ENCODE measurements at regions not wholly inside any gene's neighbourhood (a gene's known extent, or its start where the extent isn't known, plus 50 kb on each side); places are given as distances from the start of the nearest gene placed in this dataset.
"Not testable (repeated sequence)": the region's sequence is repeated elsewhere in the genome, so short reads cannot be mapped to it uniquely, and the experiment has no call there.

GRCh38 chr11:67768001-67768730 lies 93.7 kb upstream of the ALDH3B2 start:
- DNase-seq: not testable (repeated sequence)

- not testable (repeated sequence) for DNase-seq
Measured at GRCh38 chr11:67761211-67761610, 86.8 kb upstream of the ALDH3B2 start.

GRCh38 chr11:67759321-67759720 lies 84.9 kb upstream of the ALDH3B2 start:
- not testable (repeated sequence) for DNase-seq

GRCh38 chr11:67758467-67758866 lies 84.0 kb upstream of the ALDH3B2 start:
- not testable (repeated sequence) for DNase-seq

GRCh38 chr11:67758009-67758408 lies 83.6 kb upstream of the ALDH3B2 start:
- DNase-seq: peak; percentile 45

- DNase-seq: not testable (repeated sequence)
Measured at GRCh38 chr11:67753820-67754219, 79.4 kb upstream of the ALDH3B2 start.

GRCh38 chr11:67745181-67745726 lies 70.8 kb upstream of the ALDH3B2 start:
- DNase-seq: no peak

- DNase-seq: not testable (repeated sequence)
Measured at GRCh38 chr11:67744231-67744630, 69.8 kb upstream of the ALDH3B2 start.

- DNase-seq: not testable (repeated sequence)
Measured at GRCh38 chr11:67738231-67738630, 63.8 kb upstream of the ALDH3B2 start.

- not testable (repeated sequence) for DNase-seq
Measured at GRCh38 chr11:67737562-67738080, 63.2 kb upstream of the ALDH3B2 start.

- no peak for DNase-seq
Measured at GRCh38 chr11:67732045-67732787, 57.8 kb upstream of the ALDH3B2 start.

GRCh38 chr11:67731583-67731982 lies 57.2 kb upstream of the ALDH3B2 start:
- no peak for DNase-seq

GRCh38 chr11:67728163-67728571 lies 53.7 kb upstream of the ALDH3B2 start:
- not testable (repeated sequence) for DNase-seq

GRCh38 chr11:67727066-67728040 lies 52.9 kb upstream of the ALDH3B2 start:
- not testable (repeated sequence) for DNase-seq
